Activated naive CD8-positive, alpha-beta T cell (primary cell): ENCODE measurements at regions not wholly inside any gene's neighbourhood (a gene's known extent, or its start where the extent isn't known, plus 50 kb on each side); places are given as distances from the start of the nearest gene placed in this dataset.
"Not testable (repeated sequence)": the region's sequence is repeated elsewhere in the genome, so short reads cannot be mapped to it uniquely, and the experiment has no call there.

Experiments
- H3K27ac Mint-ChIP-seq: one replicate; pipeline ENCODE4 v1.8.0; 2021; ENCODE audit warnings: mixed read lengths
- H3K27me3 Mint-ChIP-seq: one replicate; pipeline ENCODE4 v1.8.0; 2021; ENCODE audit warnings: mixed read lengths
- H3K36me3 Mint-ChIP-seq: one replicate; pipeline ENCODE4 v1.8.0; 2021; ENCODE audit warnings: mixed read lengths
- H3K4me1 Mint-ChIP-seq: one replicate; pipeline ENCODE4 v1.8.0; 2021; ENCODE audit warnings: low read depth, mixed read lengths
- H3K4me3 Mint-ChIP-seq: one replicate; pipeline ENCODE4 v1.8.0; 2021; ENCODE audit warnings: mild to moderate bottlenecking, mixed read lengths
- H3K9me3 Mint-ChIP-seq: one replicate; pipeline ENCODE4 v1.8.0; 2021; ENCODE audit warnings: low read depth, mixed read lengths

- Mint-ChIP-seq H3K4me3 (no peak overlapping the region), H3K4me1 (peaks cover 41% of the 10 kb centered on the region), H3K9me3 (no peaks in the 10 kb centered on the region), H3K36me3 (no peaks in the 10 kb centered on the region), H3K27ac (no peak overlapping the region), H3K27me3 (no peaks in the 10 kb centered on the region)
Measured at GRCh38 chr7:142443216-142444010, 185.6 kb upstream of the PRSS58 start.

DNA sequence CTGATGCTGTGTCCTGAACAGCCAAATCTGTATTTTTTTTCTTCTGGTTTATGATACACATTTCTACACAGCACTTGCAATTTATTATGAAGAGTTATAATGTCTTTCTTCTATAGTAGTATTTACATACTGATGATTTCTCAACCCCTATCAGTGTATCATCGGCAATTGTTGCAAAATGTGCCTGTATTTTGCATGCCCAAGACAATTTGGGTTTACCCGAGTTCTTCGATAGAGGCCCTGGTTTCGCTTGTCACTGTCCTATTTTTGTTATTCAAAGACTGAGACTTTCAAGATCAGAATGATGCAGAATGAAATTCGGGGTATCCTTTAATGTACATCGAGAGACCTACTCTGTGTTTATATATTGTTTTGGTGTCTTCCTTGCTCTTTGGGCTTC, 184.5 kb upstream of the PRSS58 start:
- H3K4me1 Mint-ChIP-seq: peaks cover 44% of the 10 kb centered on the region
- H3K27ac Mint-ChIP-seq: peak overlapping the region; percentile 73
- no peaks in the 10 kb centered on the region for H3K36me3 Mint-ChIP-seq
- no peaks in the 10 kb centered on the region for H3K27me3 Mint-ChIP-seq
- no peaks in the 10 kb centered on the region for H3K9me3 Mint-ChIP-seq
- no peak overlapping the region for H3K4me3 Mint-ChIP-seq

DNA sequence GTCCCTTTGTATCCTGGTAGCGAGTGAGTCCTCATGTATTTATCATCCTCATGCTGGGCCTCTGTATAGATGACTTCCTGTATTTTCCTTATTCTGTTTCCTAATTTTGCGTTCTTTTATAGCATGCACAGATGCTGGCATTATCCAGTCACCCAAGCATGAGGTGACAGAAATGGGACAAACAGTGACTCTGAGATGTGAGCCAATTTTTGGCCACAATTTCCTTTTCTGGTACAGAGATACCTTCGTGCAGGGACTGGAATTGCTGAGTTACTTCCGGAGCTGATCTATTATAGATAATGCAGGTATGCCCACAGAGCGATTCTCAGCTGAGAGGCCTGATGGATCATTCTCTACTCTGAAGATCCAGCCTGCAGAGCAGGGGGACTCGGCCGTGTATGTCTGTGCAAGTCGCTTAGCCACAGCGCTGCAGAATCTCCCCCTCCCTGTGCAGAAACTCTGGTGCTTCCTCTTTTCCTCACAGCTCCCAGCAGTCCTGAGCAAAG, 183.1 kb upstream of the PRSS58 start:
- no peaks in the 10 kb centered on the region for H3K9me3 Mint-ChIP-seq
- no peaks in the 10 kb centered on the region for H3K36me3 Mint-ChIP-seq
- H3K4me3 Mint-ChIP-seq: no peak overlapping the region
- H3K4me1 Mint-ChIP-seq: peaks cover 47% of the 10 kb centered on the region
- no peaks in the 10 kb centered on the region for H3K27me3 Mint-ChIP-seq
- H3K27ac Mint-ChIP-seq: peak overlapping the region; percentile 5

- H3K9me3 Mint-ChIP-seq: no peaks in the 10 kb centered on the region
- H3K4me3 Mint-ChIP-seq: no peak overlapping the region
- H3K27me3 Mint-ChIP-seq: no peaks in the 10 kb centered on the region
- no peak overlapping the region for H3K27ac Mint-ChIP-seq
- no peaks in the 10 kb centered on the region for H3K36me3 Mint-ChIP-seq
- H3K4me1 Mint-ChIP-seq: peaks cover 52% of the 10 kb centered on the region
Measured at GRCh38 chr7:142440219-142440905, 182.5 kb upstream of the PRSS58 start.

DNA sequence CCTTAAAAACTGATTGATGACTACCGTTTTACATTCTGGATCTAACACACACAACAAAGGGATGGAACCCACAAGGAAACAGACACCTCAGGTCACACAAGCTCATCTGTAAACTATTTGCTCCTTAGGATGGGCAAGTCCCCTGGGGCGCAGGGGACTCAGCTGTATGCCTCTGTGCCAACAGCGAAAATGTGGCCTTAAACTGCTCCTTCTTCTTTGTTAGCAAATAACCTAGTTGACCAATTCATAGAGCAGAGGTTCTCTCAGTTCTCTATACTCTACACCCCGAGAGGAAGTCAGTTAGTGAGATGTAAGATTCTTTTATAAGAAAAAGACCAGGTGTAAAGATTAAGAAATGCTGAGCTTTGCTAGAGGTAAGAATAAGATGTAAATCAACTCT, 181.9 kb upstream of the PRSS58 start:
- H3K27ac Mint-ChIP-seq: no peak overlapping the region
- H3K9me3 Mint-ChIP-seq: no peaks in the 10 kb centered on the region
- no peaks in the 10 kb centered on the region for H3K27me3 Mint-ChIP-seq
- H3K36me3 Mint-ChIP-seq: no peaks in the 10 kb centered on the region
- H3K4me1 Mint-ChIP-seq: peaks cover 51% of the 10 kb centered on the region
- H3K4me3 Mint-ChIP-seq: no peak overlapping the region

- Mint-ChIP-seq H3K4me1 (peaks cover 59% of the 10 kb centered on the region), H3K36me3 (no peaks in the 10 kb centered on the region), H3K27me3 (no peaks in the 10 kb centered on the region), H3K9me3 (no peaks in the 10 kb centered on the region), H3K4me3 (no peak overlapping the region), H3K27ac (peak overlapping the region; percentile 50)
Measured at GRCh38 chr7:142438923-142439515, 181.2 kb upstream of the PRSS58 start.

DNA sequence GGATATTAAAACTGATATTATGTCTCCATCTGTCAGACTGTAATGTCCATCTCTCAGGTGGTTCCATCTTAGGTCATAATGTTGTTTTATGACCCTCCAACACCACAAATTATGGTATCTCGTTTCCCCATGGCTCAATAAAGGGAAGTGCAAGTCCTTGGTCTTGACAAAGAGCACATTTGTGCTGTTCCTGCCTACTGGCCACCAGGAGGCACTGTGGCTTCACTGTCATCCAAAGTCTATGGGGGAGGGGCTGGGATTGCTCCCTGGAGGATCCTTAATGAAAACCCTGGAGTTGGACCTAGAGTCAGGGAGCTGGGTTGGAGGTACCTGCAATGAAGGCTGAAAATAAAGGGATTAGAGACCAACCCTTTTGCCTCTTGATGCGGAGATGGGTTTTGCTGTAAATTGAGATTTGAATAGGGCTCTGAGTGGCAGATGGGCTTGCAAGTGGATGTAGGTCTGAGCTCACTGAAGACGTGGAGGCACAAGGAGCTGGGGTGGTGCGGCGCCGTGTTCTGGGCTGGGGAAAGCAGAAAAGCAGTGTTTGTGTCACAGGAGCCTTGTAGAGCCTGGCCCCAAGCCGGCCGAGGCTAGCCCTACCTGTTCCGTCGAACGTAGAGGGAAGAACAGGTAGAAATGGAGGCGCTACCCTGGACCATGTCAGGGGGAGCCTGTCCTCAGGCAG, 180.5 kb upstream of the PRSS58 start:
- Mint-ChIP-seq H3K36me3 (no peaks in the 10 kb centered on the region), H3K27ac (peak overlapping the region; percentile 50), H3K9me3 (no peaks in the 10 kb centered on the region), H3K4me1 (peaks cover 60% of the 10 kb centered on the region), H3K4me3 (no peak overlapping the region), H3K27me3 (no peaks in the 10 kb centered on the region)

- Mint-ChIP-seq H3K4me1 (peaks cover 55% of the 10 kb centered on the region), H3K36me3 (no peaks in the 10 kb centered on the region), H3K27me3 (no peaks in the 10 kb centered on the region)
Measured at GRCh38 chr7:142437741-142438140, 179.9 kb upstream of the PRSS58 start.

GRCh38 chr7:142436601-142437000, 178.7 kb upstream of the PRSS58 start:
- Mint-ChIP-seq H3K27ac (no peak overlapping the region), H3K9me3 (no peaks in the 10 kb centered on the region), H3K4me1 (peaks cover 47% of the 10 kb centered on the region), H3K27me3 (no peaks in the 10 kb centered on the region), H3K36me3 (no peaks in the 10 kb centered on the region), H3K4me3 (no peak overlapping the region)

More at GRCh38 chr7:142437741-142438140, 179.9 kb upstream of the PRSS58 start:
- Mint-ChIP-seq H3K27ac (no peak overlapping the region), H3K4me3 (no peak overlapping the region), H3K9me3 (no peaks in the 10 kb centered on the region)

- Mint-ChIP-seq H3K4me1 (peaks cover 38% of the 10 kb centered on the region), H3K27ac (peak overlapping the region; percentile 47), H3K4me3 (peak overlapping the region; percentile 25)
- not testable (repeated sequence) for H3K27me3 Mint-ChIP-seq, H3K36me3 Mint-ChIP-seq, H3K9me3 Mint-ChIP-seq
Measured at GRCh38 chr7:142435606-142436005, 177.7 kb upstream of the PRSS58 start.

- H3K4me1 Mint-ChIP-seq: peaks cover 39% of the 10 kb centered on the region
- H3K27ac Mint-ChIP-seq: peak overlapping the region; percentile 41
- H3K4me3 Mint-ChIP-seq: peak overlapping the region; percentile 82
- H3K36me3 Mint-ChIP-seq: no peaks in the 10 kb centered on the region
- no peaks in the 10 kb centered on the region for H3K27me3 Mint-ChIP-seq
- no peaks in the 10 kb centered on the region for H3K9me3 Mint-ChIP-seq
Measured at GRCh38 chr7:142434666-142435167, 176.9 kb upstream of the PRSS58 start.

- not testable (repeated sequence) for H3K9me3 Mint-ChIP-seq, H3K27me3 Mint-ChIP-seq, H3K36me3 Mint-ChIP-seq
- H3K4me1 Mint-ChIP-seq: peaks cover 43% of the 10 kb centered on the region
- peak overlapping the region; percentile 41 for H3K27ac Mint-ChIP-seq
- H3K4me3 Mint-ChIP-seq: peak overlapping the region; percentile 82
Measured at GRCh38 chr7:142434133-142434532, 176.3 kb upstream of the PRSS58 start.

- H3K27me3 Mint-ChIP-seq: no peaks in the 10 kb centered on the region
- H3K27ac Mint-ChIP-seq: no peak overlapping the region
- peaks cover 46% of the 10 kb centered on the region for H3K4me1 Mint-ChIP-seq
- H3K9me3 Mint-ChIP-seq: no peaks in the 10 kb centered on the region
- no peaks in the 10 kb centered on the region for H3K36me3 Mint-ChIP-seq
- no peak overlapping the region for H3K4me3 Mint-ChIP-seq
Measured at GRCh38 chr7:142432377-142432776, 174.5 kb upstream of the PRSS58 start.

GRCh38 chr7:142431491-142431890, 173.6 kb upstream of the PRSS58 start:
- H3K4me3 Mint-ChIP-seq: no peak overlapping the region
- no peaks in the 10 kb centered on the region for H3K27me3 Mint-ChIP-seq
- no peaks in the 10 kb centered on the region for H3K36me3 Mint-ChIP-seq
- peaks cover 46% of the 10 kb centered on the region for H3K4me1 Mint-ChIP-seq
- no peak overlapping the region for H3K27ac Mint-ChIP-seq
- H3K9me3 Mint-ChIP-seq: no peaks in the 10 kb centered on the region
